GM18951 (cell line): ENCODE measurements at regions not wholly inside any gene's neighbourhood (a gene's known extent, or its start where the extent isn't known, plus 50 kb on each side); places are given as distances from the start of the nearest gene placed in this dataset.

Experiments
- POLR2A ChIP-seq: IDR thresholded peaks from 4 replicates; pipeline ENCODE4 v1.6.1; 2011; ENCODE audit warnings: mild to moderate bottlenecking; ENCODE audit not compliant: insufficient read length, insufficient read depth; ENCODE audit errors: extremely low read depth
- in situ Hi-C: fragments of 300-500 bp; cut with MboI; formaldehyde crosslinking; loops from one replicate; pipeline ENCODE4 v1.12.0; 2022; ENCODE audit warnings: low sequenced_read_pairs, mixed read lengths, inconsistent platforms; ENCODE audit not compliant: unreplicated experiment

DNA sequence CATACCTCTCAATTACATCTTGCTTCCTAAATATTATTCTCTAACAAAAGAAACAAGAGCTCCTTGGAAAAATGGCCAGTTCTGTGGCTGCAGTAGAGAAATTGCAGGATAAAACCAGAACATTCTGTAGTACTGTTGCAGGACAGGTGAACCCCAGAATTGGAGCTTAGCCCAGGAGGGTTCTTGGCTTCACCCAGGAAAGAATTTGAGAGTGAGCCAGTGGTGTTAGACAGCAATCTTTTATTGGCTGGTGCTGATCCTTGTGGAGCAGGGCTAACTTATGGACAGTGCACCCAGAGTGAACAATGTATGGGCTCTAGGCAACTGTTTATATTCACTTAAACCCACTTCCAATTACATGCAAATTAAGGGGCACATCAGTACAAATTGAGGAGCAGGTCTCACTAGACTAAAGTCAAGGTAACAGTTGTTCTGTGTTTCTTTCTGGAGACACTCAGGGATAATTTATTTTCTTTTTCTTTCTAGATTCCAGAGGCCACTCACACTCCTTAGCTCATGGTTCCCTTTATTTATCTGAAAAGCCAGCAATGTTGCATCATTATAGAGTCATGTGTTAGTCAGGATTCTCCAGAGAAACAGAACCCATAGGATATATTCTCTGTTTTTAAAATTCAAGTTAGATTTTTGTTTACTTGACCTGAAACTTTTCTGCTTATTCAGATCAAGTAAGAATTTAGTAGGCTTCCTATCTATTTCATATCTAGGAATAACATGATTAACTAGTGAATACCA, 348.1 kb downstream of the CCDC85A start:
- TF ChIP-seq POLR2A = no peak
- in situ Hi-C loops = no loop called here

DNA sequence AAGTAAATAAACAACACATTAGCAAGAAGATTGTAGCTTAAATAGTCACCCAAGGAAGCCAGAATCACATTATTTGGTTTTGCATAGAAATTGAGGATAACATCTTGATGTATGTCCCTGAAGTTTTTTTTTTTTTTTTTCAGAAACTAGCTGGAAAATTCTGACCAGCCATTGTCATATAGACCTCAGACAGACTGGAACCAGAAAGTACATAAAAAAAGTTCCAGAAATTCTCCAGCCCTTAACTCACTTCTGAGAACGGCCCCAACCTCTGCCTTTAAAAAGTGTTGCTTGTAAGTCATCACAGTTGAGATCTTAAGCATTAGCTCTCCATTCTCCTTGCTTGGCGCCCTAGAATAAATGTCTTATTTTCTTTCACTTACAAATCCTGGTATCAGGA, 350.5 kb downstream of the CCDC85A start:
- TF ChIP-seq POLR2A = no peak
- in situ Hi-C loops = no loop called here

DNA sequence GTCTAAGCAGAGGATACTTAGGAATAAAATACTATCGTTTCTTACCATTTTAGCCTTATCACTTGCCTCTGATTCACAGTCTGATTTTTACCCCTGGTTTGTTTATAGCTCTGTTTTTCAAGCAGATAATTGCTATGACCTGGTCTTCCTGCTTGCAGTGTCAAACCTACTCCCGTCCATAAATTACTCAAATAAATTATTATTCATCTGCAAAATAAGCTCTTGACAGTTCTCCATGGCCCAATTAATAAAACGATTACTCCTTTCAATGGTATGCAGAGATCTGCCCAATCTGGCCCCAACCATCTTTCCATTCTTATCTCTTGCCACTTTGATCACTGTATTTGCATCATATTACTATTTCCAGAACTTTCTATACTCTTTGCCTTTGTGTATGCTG, 354.0 kb downstream of the CCDC85A start:
- in situ Hi-C loops = no loop called here
- no peak for TF ChIP-seq POLR2A

DNA sequence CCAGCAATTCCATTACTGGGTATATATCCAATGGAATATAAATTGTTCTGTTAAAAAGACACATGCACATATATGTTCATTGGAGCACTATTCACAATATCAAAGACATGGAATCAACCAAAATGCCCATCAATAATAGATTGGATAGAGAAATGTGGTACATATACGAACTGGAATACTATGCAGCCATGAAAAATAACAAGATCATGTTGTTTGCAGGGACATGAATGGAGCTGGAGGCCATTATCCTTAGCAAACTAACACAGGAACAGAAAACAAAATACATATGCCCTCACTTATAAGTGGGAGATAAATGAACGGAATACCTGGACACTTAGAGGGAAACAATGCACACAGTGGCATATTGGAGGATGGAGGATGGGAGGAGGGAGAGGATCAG, 355.8 kb downstream of the CCDC85A start:
- in situ Hi-C loops = no loop called here

DNA sequence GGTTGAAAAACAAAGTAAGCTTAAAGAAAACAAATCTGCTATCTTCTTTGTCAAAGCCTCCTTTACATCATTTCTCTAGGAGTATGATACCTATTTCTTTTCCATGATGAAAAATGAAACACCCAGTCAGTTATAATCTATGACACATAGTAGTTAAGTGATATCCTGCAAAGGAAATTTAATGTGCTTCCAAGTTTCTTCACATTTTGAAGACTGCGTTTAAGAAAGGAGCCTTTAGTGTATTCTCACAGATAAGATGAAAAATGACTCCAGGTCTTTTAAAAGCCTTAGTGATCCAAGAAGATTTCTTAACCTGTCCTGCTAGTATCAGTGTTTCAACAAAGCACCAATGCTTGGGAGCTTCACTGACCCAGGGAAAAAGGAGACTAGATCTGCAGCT, 356.7 kb downstream of the CCDC85A start:
- in situ Hi-C loops = no loop called here
- TF ChIP-seq POLR2A = no peak

More for the DNA sequence above, 355.8 kb downstream of the CCDC85A start:
- TF ChIP-seq POLR2A = no peak

DNA sequence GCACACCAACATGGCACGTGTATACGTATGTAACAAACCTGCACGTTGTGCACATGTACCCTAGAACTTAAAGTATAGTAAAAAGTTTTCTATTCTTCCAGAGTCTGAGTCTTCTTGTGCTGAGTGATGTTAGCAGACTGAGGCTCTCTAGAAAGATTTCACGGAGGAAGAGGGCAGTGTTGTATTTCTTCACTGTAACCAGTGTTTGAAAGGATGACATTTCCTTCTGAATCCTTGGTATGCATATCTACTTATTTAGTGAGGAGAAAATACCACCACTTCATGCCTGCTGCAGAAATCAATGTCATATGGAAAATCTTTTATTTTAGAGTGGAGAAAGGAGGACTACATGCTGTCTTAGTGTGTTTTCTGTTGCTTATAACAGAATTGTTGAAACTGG, 357.1 kb downstream of the CCDC85A start:
- TF ChIP-seq POLR2A = no peak
- in situ Hi-C loops = no loop called here

DNA sequence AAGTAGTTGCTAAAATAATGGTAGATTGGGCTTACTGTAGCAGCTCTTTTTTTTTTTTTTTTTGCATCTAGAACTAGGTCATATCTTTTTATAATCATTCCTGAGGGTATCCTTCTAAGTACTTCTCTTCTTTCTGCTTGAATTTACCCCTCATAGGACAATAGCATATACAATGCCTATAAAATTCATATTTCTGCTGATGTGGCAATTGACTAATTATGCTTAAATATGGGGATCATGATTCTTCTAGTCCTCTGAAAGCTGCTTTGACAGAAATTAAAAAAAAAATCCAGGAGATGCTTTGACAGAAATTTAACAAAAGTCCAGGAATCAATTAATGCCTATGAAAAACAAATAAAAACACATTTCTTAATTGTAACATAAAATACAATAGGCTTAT, 358.4 kb downstream of the CCDC85A start:
- TF ChIP-seq POLR2A = no peak
- in situ Hi-C loops = no loop called here

DNA sequence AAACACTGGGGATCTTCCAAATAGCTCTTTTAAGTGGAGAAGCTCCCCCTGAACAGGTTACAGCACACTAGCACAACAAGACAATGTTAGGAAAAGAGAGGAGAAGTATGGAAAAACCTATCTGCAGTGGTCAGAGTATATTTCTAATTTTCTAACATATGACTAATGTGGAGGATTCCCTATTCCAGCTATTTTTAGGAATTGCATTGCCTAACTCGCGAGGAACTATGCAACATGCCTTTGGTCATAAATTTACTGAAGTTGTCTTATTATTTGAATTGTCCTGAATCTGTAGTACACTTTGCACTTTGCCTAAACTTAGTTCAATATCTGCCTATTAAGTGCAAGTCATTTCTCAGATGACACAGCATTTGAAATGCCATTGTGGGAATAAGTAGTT, 381.4 kb downstream of the CCDC85A start:
- in situ Hi-C loops = no loop called here
- no peak for TF ChIP-seq POLR2A

DNA sequence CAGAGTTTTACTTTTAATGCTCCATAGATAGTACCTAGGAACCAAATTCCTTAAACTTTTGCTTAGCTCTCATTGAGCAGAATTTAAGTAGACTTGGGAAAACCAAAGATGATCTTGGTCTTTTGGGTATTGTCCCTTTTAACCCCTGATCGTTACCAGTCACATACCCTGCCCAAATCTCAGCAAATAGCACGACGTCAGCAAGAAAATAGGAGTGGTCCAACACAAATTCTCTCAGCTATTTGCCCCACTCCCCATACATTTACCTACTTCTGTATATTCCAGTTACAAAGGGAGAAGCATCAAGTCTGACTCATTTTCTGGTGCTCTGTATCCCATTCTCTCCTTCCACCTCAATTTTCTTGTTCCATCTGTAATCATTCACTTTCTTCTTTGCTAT, 387.3 kb downstream of the CCDC85A start:
- in situ Hi-C loops = no loop called here
- no peak for TF ChIP-seq POLR2A

DNA sequence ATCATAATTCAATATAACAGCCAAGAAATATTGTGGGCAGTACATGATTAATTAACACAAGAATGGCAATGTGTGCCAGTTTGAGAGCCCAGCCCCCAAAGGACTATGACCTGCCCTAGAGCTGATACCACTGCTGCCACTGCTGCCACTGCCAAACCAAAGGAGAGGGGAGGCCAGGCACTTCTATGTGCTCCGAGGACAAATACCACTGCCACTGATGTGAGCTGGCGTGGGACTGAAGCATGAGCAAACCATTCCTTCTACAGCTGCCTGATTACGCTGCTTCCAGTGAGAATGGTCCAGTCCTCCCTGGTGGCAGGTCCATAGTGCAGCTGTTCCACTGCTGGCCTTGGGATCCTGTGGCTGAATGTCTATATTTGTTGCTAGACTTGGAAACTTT, 392.2 kb downstream of the CCDC85A start:
- no peak for TF ChIP-seq POLR2A
- in situ Hi-C loops = no loop called here

DNA sequence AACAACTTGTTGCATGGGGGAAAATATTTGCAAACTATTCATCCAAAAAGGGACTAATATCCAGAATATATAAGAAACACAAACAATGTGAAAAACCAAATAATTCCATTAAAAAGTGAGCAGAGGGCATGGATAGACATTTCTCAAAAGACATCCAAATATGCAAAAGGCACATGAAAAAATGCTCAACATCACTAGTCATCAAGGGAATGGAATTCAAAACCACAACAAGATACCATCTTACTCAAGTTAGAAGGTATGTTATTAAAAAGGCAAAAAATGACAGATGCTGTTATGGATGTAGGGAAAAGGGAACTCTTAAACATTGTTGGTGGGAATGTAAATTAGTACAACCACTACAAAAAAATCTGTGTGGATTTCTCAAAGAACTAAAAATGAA, 396.5 kb downstream of the CCDC85A start:
- no peak for TF ChIP-seq POLR2A
- in situ Hi-C loops = no loop called here

DNA sequence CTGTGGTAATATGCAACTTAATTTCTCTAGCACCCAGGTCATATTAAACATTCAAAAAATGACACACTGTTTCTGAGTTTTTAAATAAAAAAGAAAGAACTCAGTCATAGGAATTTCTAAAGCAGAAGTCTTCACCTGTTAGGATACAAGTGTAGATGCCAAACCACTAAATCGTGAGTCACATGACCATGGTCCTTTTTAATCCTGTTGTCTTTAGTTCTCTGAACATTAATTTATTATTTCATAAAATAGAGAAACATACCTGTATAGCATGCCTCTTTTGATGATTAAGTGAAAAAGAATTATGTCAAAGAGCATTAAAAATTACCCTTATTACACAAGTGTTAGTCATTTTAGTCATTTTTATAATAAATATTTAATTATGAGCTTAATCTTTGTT, 398.8 kb downstream of the CCDC85A start:
- in situ Hi-C loops = no loop called here
- TF ChIP-seq POLR2A = no peak

DNA sequence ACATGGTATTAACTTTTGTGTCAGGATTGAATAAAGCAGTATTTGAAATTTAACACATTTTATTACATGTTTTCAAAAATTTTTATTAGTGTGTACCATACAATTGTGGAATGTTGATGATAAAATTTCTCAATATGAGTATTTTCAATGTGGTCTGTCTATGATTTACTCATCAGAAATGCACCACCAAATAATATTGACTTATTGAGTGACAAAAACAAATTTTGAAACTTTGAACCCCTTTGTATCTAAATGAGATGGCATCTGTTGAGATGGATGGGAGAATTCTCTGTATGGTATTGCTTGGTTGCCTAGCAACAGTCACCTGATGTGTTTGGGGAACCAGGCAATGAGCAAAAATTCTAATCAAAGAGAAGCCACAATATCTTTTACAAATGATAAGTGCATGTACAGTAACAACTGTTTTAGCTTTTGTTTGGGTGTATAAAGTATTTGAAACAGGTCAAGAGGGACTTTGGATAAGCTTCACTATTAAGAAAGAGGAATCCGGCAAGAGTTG, 400.1 kb downstream of the CCDC85A start:
- TF ChIP-seq POLR2A = no peak
- in situ Hi-C loops = no loop called here

DNA sequence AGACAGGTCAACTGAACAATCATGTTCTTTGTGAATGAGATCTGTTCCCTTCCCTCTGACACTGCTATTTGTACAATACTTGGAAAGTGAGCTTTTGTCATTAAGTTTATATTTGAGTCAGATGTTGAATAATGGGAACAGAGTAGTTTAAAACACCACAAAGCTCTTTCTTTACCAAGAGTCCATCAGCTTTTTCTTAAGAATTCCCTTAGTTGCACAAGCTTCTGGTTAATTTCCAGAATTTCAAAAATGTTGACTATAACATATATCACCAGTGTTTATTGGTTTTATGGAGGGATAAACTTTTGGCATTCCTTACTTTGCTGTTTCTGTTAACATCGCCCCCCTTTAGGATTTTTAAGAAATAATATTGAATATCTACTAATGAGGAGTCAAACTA, 403.7 kb downstream of the CCDC85A start:
- TF ChIP-seq POLR2A = no peak
- in situ Hi-C loops = no loop called here
